ENCODE measurements at regions not wholly inside any gene's neighbourhood (a gene's known extent, or its start where the extent isn't known, plus 50 kb on each side); places are given as distances from the start of the nearest gene placed in this dataset.

GRCh38 chr9:81480828-81481604 lies 208.3 kb downstream of the TLE1 start:
- DNase-seq = no peak

GRCh38 chr9:81479573-81479972 lies 209.8 kb downstream of the TLE1 start:
- no peak for DNase-seq

- DNase-seq = no peak
These were observed 211.7 kb downstream of the TLE1 start for GRCh38 chr9:81477669-81478068.

GRCh38 chr9:81476813-81477490 lies 212.4 kb downstream of the TLE1 start:
- DNase-seq = no peak

GRCh38 chr9:81474792-81475191 lies 214.6 kb downstream of the TLE1 start:
- no peak for DNase-seq

- no peak for DNase-seq
These were observed 215.2 kb downstream of the TLE1 start for GRCh38 chr9:81474125-81474524.

GRCh38 chr9:81473708-81474107 lies 215.6 kb downstream of the TLE1 start:
- no peak for DNase-seq

- DNase-seq = no peak
These were observed 216.1 kb downstream of the TLE1 start for GRCh38 chr9:81473206-81473605.

- DNase-seq = no peak
These were observed 216.6 kb downstream of the TLE1 start for GRCh38 chr9:81472701-81473100.

- DNase-seq = no peak
These were observed 218.5 kb downstream of the TLE1 start for GRCh38 chr9:81470864-81471263.

GRCh38 chr9:81468084-81468595 lies 221.2 kb downstream of the TLE1 start:
- DNase-seq = no peak

- DNase-seq = no peak
These were observed 222.4 kb downstream of the TLE1 start for GRCh38 chr9:81466981-81467380.

GRCh38 chr9:81465468-81466011 lies 223.8 kb downstream of the TLE1 start:
- no peak for DNase-seq

- DNase-seq = no peak
These were observed 226.5 kb downstream of the TLE1 start for GRCh38 chr9:81462801-81463200.

GRCh38 chr9:81461196-81461595 lies 228.2 kb downstream of the TLE1 start:
- DNase-seq = no peak

- DNase-seq = no peak
These were observed 228.7 kb downstream of the TLE1 start for GRCh38 chr9:81460693-81461092.

- no peak for DNase-seq
These were observed 229.8 kb downstream of the TLE1 start for GRCh38 chr9:81459591-81459990.

- DNase-seq = no peak
These were observed 232.8 kb downstream of the TLE1 start for GRCh38 chr9:81456431-81457006.

- no peak for DNase-seq
These were observed 233.7 kb downstream of the TLE1 start for GRCh38 chr9:81455462-81456219.

GRCh38 chr9:81445331-81445921 lies 243.9 kb downstream of the TLE1 start:
- DNase-seq = no peak

- DNase-seq = no peak
These were observed 257.7 kb downstream of the TLE1 start for GRCh38 chr9:81431641-81432040.

- no peak for DNase-seq
These were observed 258.6 kb downstream of the TLE1 start for GRCh38 chr9:81430727-81431126.

GRCh38 chr9:81427870-81428269 lies 261.5 kb downstream of the TLE1 start:
- DNase-seq = no peak
